ENCODE measurements at regions not wholly inside any gene's neighbourhood (a gene's known extent, or its start where the extent isn't known, plus 50 kb on each side); places are given as distances from the start of the nearest gene placed in this dataset.
A peak's percentile ranks its signal among the peaks of the same experiment; 100 is the strongest.

GRCh38 chr1:106924360-106924759 is 132.1 kb upstream of the PRMT6 start:
- H3K27me3 Mint-ChIP-seq: no peaks in the 10 kb centered on the region
- peaks cover 1% of the 10 kb centered on the region for H3K9me3 Mint-ChIP-seq
- no peaks in the 10 kb centered on the region for H3K36me3 Mint-ChIP-seq (ENCODE audit: low read depth)
- H3K4me1 Mint-ChIP-seq: no peaks in the 10 kb centered on the region
- ATAC-seq (no peak), DNase-seq (no peak)
- no peak overlapping the region for H3K27ac Mint-ChIP-seq
- no peak overlapping the region for H3K4me3 Mint-ChIP-seq

GRCh38 chr1:106925750-106926149 is 130.7 kb upstream of the PRMT6 start:
- Mint-ChIP-seq H3K36me3 (ENCODE audit: low read depth) (no peaks in the 10 kb centered on the region), H3K9me3 (peaks cover 6% of the 10 kb centered on the region), H3K4me3 (no peak overlapping the region), H3K4me1 (no peaks in the 10 kb centered on the region), H3K27ac (no peak overlapping the region), H3K27me3 (no peaks in the 10 kb centered on the region)
- ATAC-seq: no peak
- no peak for DNase-seq

DNA sequence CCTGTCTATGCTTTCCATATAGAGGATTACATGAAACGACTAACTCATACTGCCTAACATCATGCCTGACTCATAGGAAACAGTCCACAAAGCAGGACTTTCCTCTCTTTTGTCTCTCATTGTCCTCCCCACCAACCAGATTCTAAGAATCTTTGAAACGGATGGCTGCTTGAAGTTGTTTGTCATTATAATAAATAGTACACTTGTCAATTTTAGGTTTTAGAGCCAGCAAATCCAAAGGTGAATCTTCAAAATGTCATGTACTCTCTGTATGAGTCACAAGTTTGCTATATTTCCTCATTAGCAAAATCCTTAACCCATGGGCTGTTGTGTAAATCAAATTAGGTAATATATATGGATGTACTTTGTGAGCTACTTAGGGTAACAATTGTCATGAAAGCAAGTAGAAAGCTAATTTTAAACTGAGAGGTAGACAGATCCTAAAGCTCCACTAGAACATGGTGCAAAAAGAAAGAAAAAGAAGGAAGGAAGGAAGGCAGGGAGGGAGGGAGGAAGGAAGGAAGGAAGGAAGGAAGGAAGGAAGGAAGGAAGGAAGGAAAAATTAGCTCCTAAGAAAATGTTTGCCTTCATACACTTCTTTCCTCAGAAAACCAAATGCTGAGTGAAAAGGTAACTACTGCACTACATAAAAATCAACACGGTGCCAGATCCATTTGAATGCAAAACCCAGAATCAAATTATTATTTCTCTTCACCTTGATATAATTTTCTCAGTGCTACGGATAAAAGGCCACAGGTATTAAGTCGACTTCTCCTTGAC is 129.5 kb upstream of the PRMT6 start:
- ATAC-seq: no peak
- no peaks in the 10 kb centered on the region for H3K27me3 Mint-ChIP-seq
- H3K36me3 Mint-ChIP-seq (ENCODE audit: low read depth): no peaks in the 10 kb centered on the region
- no peak for DNase-seq
- no peak overlapping the region for H3K4me3 Mint-ChIP-seq
- peaks cover 6% of the 10 kb centered on the region for H3K9me3 Mint-ChIP-seq
- no peak overlapping the region for H3K27ac Mint-ChIP-seq
- no peaks in the 10 kb centered on the region for H3K4me1 Mint-ChIP-seq

DNA sequence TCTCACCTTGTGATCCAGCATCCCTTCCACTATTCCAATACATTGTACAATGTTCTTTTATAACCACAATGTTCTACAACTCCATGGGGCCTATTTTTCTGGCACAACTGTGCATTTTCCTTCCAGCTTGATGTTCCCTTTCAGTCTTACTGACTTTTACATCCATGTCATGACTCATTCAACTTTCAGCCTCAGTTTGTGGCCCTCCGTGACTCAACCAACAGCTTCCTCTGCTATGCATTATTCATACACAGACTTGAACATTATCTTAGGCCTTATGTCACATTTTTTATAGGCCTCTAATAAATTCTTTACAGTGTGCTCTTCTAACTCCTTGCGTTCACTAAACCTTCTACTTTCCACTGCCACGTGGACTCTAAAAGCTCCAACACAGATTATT is 119.4 kb upstream of the PRMT6 start:
- peak; percentile 49 for ATAC-seq

GRCh38 chr1:106944721-106945120 is 111.8 kb upstream of the PRMT6 start:
- ATAC-seq (no peak), DNase-seq (no peak)
- no peaks in the 10 kb centered on the region for H3K27me3 Mint-ChIP-seq
- no peak overlapping the region for H3K4me3 Mint-ChIP-seq
- H3K4me1 Mint-ChIP-seq: no peaks in the 10 kb centered on the region
- no peaks in the 10 kb centered on the region for H3K36me3 Mint-ChIP-seq (ENCODE audit: low read depth)
- no peak overlapping the region for H3K27ac Mint-ChIP-seq
- H3K9me3 Mint-ChIP-seq: no peaks in the 10 kb centered on the region

More for the DNA sequence above, 119.4 kb upstream of the PRMT6 start:
- H3K9me3 Mint-ChIP-seq: peaks cover 9% of the 10 kb centered on the region
- DNase-seq: no peak
- no peaks in the 10 kb centered on the region for H3K36me3 Mint-ChIP-seq (ENCODE audit: low read depth)
- H3K27me3 Mint-ChIP-seq: peaks cover 1% of the 10 kb centered on the region
- H3K4me3 Mint-ChIP-seq: no peak overlapping the region
- no peaks in the 10 kb centered on the region for H3K4me1 Mint-ChIP-seq
- no peak overlapping the region for H3K27ac Mint-ChIP-seq

GRCh38 chr1:106952776-106953175 is 103.7 kb upstream of the PRMT6 start:
- Mint-ChIP-seq H3K27me3 (no peaks in the 10 kb centered on the region), H3K27ac (no peak overlapping the region), H3K36me3 (ENCODE audit: low read depth) (no peaks in the 10 kb centered on the region), H3K9me3 (no peaks in the 10 kb centered on the region), H3K4me1 (no peaks in the 10 kb centered on the region), H3K4me3 (no peak overlapping the region)
- no peak for DNase-seq
- ATAC-seq: no peak

GRCh38 chr1:106954661-106955229 is 101.7 kb upstream of the PRMT6 start:
- no peaks in the 10 kb centered on the region for H3K27me3 Mint-ChIP-seq
- no peak overlapping the region for H3K27ac Mint-ChIP-seq
- no peak for ATAC-seq
- no peaks in the 10 kb centered on the region for H3K9me3 Mint-ChIP-seq
- no peaks in the 10 kb centered on the region for H3K36me3 Mint-ChIP-seq (ENCODE audit: low read depth)
- no peak for DNase-seq
- no peak overlapping the region for H3K4me3 Mint-ChIP-seq
- H3K4me1 Mint-ChIP-seq: no peaks in the 10 kb centered on the region

- Mint-ChIP-seq H3K27me3 (no peaks in the 10 kb centered on the region), H3K9me3 (no peaks in the 10 kb centered on the region), H3K4me3 (no peak overlapping the region), H3K27ac (no peak overlapping the region), H3K36me3 (ENCODE audit: low read depth) (no peaks in the 10 kb centered on the region), H3K4me1 (no peaks in the 10 kb centered on the region)
- no peak for ATAC-seq
- no peak for DNase-seq
Observed at GRCh38 chr1:106956721-106957120, 99.8 kb upstream of the PRMT6 start.

DNA sequence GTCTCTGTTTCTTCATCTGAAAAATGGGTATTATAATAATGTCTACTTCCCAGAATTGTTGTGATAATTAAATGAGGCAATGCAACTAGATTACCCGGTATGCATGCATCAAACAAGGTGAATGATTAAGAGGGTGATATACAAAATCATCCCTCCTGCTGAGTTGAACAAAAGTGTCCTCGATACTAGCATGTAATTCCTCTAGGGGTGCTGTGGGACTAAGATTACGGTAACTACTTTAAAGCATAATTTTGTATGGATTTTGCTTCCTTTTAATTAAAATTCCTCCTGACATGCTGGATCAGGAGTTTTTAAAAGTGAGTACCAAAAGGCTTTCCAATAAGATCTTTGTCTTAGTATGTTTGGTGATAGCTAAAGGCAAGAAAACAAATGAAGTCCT is 98.7 kb upstream of the PRMT6 start:
- no peak for ATAC-seq
- no peaks in the 10 kb centered on the region for H3K9me3 Mint-ChIP-seq

GRCh38 chr1:106960412-106960811 is 96.1 kb upstream of the PRMT6 start:
- Mint-ChIP-seq H3K9me3 (no peaks in the 10 kb centered on the region), H3K27me3 (no peaks in the 10 kb centered on the region), H3K27ac (no peak overlapping the region), H3K36me3 (ENCODE audit: low read depth) (no peaks in the 10 kb centered on the region), H3K4me3 (no peak overlapping the region), H3K4me1 (no peaks in the 10 kb centered on the region)
- ATAC-seq (no peak), DNase-seq (no peak)

More for the DNA sequence above, 98.7 kb upstream of the PRMT6 start:
- no peak overlapping the region for H3K4me3 Mint-ChIP-seq
- DNase-seq: no peak
- H3K27me3 Mint-ChIP-seq: no peaks in the 10 kb centered on the region
- H3K36me3 Mint-ChIP-seq (ENCODE audit: low read depth): no peaks in the 10 kb centered on the region
- no peak overlapping the region for H3K27ac Mint-ChIP-seq
- H3K4me1 Mint-ChIP-seq: no peaks in the 10 kb centered on the region

DNA sequence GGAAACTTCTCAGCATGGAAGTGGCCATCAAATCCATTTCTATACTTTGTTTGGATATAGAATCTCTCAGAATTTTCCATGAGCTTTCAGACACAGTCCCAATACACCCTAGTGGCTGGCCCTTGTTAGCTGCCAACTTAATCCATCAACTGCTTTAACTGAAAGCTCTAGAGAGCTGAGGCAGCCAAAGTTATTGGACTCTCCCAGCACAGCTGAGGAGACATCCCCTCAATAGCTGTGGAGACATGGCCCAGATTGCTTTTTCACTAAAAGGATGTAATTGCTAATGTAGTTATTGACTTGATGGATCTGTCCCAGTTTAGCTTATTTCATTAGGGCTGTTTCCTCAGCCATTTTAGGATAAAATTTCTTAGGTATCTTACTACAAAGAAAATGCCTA is 94.8 kb upstream of the PRMT6 start:
- H3K4me1 Mint-ChIP-seq: no peaks in the 10 kb centered on the region
- H3K9me3 Mint-ChIP-seq: no peaks in the 10 kb centered on the region
- H3K27me3 Mint-ChIP-seq: no peaks in the 10 kb centered on the region
- H3K4me3 Mint-ChIP-seq: no peak overlapping the region
- no peaks in the 10 kb centered on the region for H3K36me3 Mint-ChIP-seq (ENCODE audit: low read depth)
- ATAC-seq (no peak), DNase-seq (no peak)
- H3K27ac Mint-ChIP-seq: no peak overlapping the region

DNA sequence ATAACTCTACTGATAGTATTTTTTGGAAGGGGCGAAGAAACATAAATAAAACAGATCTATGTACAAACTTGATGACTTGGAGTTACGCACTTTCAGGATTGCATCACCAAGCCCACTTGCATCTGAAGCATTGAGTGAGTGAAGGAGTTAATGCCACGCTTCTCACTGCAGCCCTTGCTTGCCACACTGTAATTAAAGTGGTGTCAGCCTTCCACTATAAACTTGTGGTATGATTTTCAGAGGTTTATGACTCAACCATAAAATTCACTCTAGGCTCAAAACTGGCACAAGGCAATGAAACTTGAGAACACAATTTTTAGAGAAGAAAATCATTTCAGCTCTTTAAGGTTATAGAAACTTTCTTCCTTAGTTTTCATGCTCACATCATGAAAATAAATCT is 93.9 kb upstream of the PRMT6 start:
- ATAC-seq: no peak
- Mint-ChIP-seq H3K4me3 (no peak overlapping the region), H3K9me3 (no peaks in the 10 kb centered on the region), H3K27ac (no peak overlapping the region), H3K27me3 (no peaks in the 10 kb centered on the region), H3K4me1 (no peaks in the 10 kb centered on the region), H3K36me3 (ENCODE audit: low read depth) (no peaks in the 10 kb centered on the region)
- no peak for DNase-seq

DNA sequence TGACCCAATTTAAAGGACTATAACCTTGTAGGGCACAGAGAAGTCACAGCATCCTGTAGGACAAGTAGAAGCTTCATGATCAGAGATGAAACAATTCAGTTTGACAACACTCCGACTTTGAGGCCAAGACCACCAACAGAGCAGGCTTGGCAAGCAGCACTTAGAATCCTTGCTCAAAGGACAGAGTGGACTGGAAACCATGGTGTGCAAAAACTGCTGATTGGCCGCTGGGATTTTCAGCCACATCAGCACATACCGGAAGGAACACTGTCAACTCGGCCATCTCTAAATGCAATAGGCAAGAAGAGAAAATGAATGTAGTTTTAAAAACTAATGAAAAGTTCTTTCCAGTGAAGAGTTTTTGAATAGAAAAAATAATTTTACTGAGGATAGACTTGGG is 92.0 kb upstream of the PRMT6 start:
- DNase-seq (no peak), ATAC-seq (no peak)
- no peak overlapping the region for H3K27ac Mint-ChIP-seq
- no peaks in the 10 kb centered on the region for H3K36me3 Mint-ChIP-seq (ENCODE audit: low read depth)
- H3K9me3 Mint-ChIP-seq: no peaks in the 10 kb centered on the region
- H3K4me3 Mint-ChIP-seq: no peak overlapping the region
- H3K4me1 Mint-ChIP-seq: no peaks in the 10 kb centered on the region
- no peaks in the 10 kb centered on the region for H3K27me3 Mint-ChIP-seq

GRCh38 chr1:106968644-106969043 is 87.8 kb upstream of the PRMT6 start:
- Mint-ChIP-seq H3K27me3 (no peaks in the 10 kb centered on the region), H3K27ac (no peak overlapping the region), H3K4me3 (no peak overlapping the region), H3K36me3 (ENCODE audit: low read depth) (no peaks in the 10 kb centered on the region), H3K9me3 (no peaks in the 10 kb centered on the region), H3K4me1 (no peaks in the 10 kb centered on the region)
- ATAC-seq (no peak), DNase-seq (no peak)

- ATAC-seq (no peak), DNase-seq (no peak)
- H3K4me1 Mint-ChIP-seq: no peaks in the 10 kb centered on the region
- H3K9me3 Mint-ChIP-seq: no peaks in the 10 kb centered on the region
- no peak overlapping the region for H3K27ac Mint-ChIP-seq
- no peaks in the 10 kb centered on the region for H3K36me3 Mint-ChIP-seq (ENCODE audit: low read depth)
- no peaks in the 10 kb centered on the region for H3K27me3 Mint-ChIP-seq
- no peak overlapping the region for H3K4me3 Mint-ChIP-seq
Observed at GRCh38 chr1:106969731-106970130, 86.7 kb upstream of the PRMT6 start.
